PFSK-1 (cell line): ENCODE measurements at regions not wholly inside any gene's neighbourhood (a gene's known extent, or its start where the extent isn't known, plus 50 kb on each side); places are given as distances from the start of the nearest gene placed in this dataset.

Experiments
- FOXP2 ChIP-seq: optimal IDR thresholded peaks from 2 replicates; pipeline ENCODE3; 2011; ENCODE audit warnings: borderline replicate concordance, control low read depth, inconsistent platforms; ENCODE audit not compliant: insufficient read depth; ENCODE audit errors: extremely low read length, extremely low read depth
- POLR2AphosphoS5 ChIP-seq: IDR thresholded peaks from 2 replicates; pipeline ENCODE4 v1.6.1; 2012; ENCODE audit warnings: low read depth, mild to moderate bottlenecking, control low read depth, low read length, moderate library complexity
- SIN3A ChIP-seq: IDR thresholded peaks from 2 replicates; pipeline ENCODE4 v1.6.1; 2012; ENCODE audit warnings: mild to moderate bottlenecking, low read length, moderate library complexity, borderline replicate concordance; ENCODE audit not compliant: insufficient read depth
- TAF1 ChIP-seq: IDR thresholded peaks from 2 replicates; pipeline ENCODE4 v1.6.1; 2012; ENCODE audit warnings: low read length, control low read depth, borderline replicate concordance; ENCODE audit not compliant: insufficient read depth
- TF ChIP-seq, protein P1 (sequence below), 2 experiments: IDR thresholded peaks; 2 replicates each; pipeline versions ENCODE4 v1.6.1 to v1.8.0; 2011 to 2012; ENCODE audit warnings: low read depth in 2 of 2, low read length in 2 of 2, control low read depth in 1 of 2, inconsistent platforms in 1 of 2, mild to moderate bottlenecking in 1 of 2, moderate library complexity in 1 of 2; ENCODE audit not compliant: insufficient read depth in 1 of 2

DNA sequence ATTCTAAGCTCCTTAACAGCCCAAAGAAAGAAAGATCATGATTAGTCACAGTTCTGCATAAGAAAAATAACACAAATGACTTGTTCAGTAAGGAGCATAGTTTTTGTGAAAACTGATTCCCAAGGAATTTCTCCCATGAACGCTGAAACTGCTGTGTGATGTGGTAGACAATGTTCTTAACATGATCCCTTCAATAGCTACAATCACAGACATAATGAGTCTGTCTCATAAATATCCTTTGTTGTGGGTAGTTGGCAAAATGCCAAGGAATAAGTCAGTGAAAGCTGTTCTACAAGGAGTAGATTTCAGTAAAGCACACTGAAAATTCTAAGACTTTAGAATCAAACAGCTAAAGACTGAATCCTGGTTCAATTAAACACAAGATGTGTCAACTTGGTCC is 404.8 kb downstream of the HLX start:
- TF ChIP-seq FOXP2 (no peak), SIN3A (no peak), POLR2AphosphoS5 (no peak), TAF1 (no peak)
- TF ChIP-seq, protein P1, sequence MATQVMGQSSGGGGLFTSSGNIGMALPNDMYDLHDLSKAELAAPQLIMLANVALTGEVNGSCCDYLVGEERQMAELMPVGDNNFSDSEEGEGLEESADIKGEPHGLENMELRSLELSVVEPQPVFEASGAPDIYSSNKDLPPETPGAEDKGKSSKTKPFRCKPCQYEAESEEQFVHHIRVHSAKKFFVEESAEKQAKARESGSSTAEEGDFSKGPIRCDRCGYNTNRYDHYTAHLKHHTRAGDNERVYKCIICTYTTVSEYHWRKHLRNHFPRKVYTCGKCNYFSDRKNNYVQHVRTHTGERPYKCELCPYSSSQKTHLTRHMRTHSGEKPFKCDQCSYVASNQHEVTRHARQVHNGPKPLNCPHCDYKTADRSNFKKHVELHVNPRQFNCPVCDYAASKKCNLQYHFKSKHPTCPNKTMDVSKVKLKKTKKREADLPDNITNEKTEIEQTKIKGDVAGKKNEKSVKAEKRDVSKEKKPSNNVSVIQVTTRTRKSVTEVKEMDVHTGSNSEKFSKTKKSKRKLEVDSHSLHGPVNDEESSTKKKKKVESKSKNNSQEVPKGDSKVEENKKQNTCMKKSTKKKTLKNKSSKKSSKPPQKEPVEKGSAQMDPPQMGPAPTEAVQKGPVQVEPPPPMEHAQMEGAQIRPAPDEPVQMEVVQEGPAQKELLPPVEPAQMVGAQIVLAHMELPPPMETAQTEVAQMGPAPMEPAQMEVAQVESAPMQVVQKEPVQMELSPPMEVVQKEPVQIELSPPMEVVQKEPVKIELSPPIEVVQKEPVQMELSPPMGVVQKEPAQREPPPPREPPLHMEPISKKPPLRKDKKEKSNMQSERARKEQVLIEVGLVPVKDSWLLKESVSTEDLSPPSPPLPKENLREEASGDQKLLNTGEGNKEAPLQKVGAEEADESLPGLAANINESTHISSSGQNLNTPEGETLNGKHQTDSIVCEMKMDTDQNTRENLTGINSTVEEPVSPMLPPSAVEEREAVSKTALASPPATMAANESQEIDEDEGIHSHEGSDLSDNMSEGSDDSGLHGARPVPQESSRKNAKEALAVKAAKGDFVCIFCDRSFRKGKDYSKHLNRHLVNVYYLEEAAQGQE (IDR thresholded peaks at IDR 0.05; ENCODE audit: insufficient read depth in 1 of 2, low read depth in 2 of 2, low read length in 2 of 2), result no peak

DNA sequence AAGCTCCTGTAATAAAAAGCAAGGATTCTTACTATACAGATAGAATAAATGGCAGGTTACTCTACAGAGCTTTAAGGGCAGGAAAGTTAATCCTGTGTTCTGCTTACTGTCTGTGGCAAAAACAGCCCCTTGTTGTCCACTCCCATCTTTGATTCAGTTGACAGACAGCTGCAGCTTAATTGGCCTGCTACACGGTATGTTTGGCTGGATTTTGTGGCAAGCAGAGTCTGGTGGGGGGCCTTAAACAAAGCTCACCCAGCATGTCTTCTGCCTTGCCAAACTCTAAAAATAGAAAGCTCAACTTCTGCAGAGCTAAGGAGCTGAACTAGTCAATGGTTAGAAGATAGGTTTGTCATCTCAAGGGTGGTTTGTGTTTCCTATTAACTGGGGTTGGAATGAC is 407.2 kb downstream of the HLX start:
- TF ChIP-seq TAF1 (no peak), POLR2AphosphoS5 (no peak), FOXP2 (no peak), SIN3A (no peak)
- TF ChIP-seq, protein P1 (IDR thresholded peaks at IDR 0.05; ENCODE audit: insufficient read depth in 1 of 2, low read depth in 2 of 2, low read length in 2 of 2), result no peak

DNA sequence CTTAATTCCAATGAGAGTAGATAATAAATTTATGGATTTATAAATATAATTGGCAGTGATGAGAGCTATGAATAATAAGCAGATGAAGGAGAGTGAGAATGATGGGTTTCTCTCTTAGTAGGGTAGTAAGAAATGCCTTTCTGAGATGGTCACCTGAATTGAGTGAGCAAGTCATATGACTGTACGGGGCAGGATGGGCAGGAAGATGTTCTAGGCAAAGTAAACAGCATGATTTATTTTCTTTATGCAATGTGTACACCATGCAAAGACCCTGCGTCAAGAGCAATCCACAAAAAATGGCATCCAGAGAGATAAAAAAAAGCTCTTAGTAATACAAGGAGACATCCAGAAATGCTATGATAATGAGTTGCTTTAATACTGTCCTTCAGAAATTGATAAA is 409.9 kb downstream of the HLX start:
- no peak for TF ChIP-seq TAF1
- no peak for TF ChIP-seq SIN3A
- no peak for TF ChIP-seq POLR2AphosphoS5
- TF ChIP-seq FOXP2, result no peak
- TF ChIP-seq, protein P1 (IDR thresholded peaks at IDR 0.05; ENCODE audit: insufficient read depth in 1 of 2, low read depth in 2 of 2, low read length in 2 of 2), result no peak

DNA sequence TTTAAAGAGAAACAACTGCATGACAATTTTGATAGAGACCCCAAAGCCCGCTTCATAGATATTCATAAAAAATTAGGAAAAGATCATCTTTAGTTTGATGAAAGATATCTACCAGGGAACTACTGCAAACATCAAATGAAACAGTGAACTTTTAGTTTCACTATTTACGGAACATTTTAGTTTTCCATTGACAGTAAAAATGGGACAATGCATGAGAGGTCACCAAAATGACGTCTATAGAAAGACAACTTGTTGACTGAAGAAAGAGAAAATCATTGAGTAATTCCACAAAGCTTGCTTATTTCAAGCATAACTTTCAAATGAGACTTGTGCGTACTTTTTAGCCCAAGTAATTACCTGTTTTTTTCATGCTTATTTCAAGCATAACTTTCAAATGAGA is 411.4 kb downstream of the HLX start:
- TF ChIP-seq SIN3A, result no peak
- no peak for TF ChIP-seq POLR2AphosphoS5
- TF ChIP-seq TAF1, result no peak
- no peak for TF ChIP-seq FOXP2
- TF ChIP-seq, protein P1 (IDR thresholded peaks at IDR 0.05; ENCODE audit: insufficient read depth in 1 of 2, low read depth in 2 of 2, low read length in 2 of 2), result no peak

DNA sequence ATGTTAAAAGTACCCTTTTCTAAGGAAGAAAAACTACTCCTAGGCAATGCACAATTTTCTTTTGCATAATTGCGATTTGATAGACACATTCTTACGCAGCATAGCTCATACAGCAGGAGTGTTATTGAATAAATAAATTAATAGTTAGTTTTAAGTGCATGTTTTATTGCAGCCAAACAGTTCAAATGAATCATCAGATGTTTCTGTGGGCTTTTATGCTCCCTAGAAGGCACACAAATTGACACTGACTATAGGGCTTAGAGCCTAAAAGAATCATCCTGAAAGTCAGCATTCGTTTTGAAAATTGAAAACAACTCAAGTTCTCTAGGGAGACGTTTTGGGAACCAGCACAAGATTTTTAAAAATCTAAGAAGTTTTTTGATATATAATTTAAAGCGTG is 411.9 kb downstream of the HLX start:
- TF ChIP-seq SIN3A (no peak), FOXP2 (no peak), POLR2AphosphoS5 (no peak), TAF1 (no peak)
- TF ChIP-seq, protein P1 (IDR thresholded peaks at IDR 0.05; ENCODE audit: insufficient read depth in 1 of 2, low read depth in 2 of 2, low read length in 2 of 2), result no peak
